Body of pancreas (tissue), 4 donors: ENCODE measurements at regions not wholly inside any gene's neighbourhood (a gene's known extent, or its start where the extent isn't known, plus 50 kb on each side); places are given as distances from the start of the nearest gene placed in this dataset.

Source experiments
- ATAC-seq: fragments of 150-250 bp; one replicate; pipeline ENCODE4 v1.9.1; 2016
- DNase-seq, 4 donors: peaks; one replicate each; pipeline ENCODE4 v3.0.0-alpha.2; 2019
- H3K27ac ChIP-seq, 4 donors: fragments of 200-600 bp; sonication (generic); 1 replicate in 3 of 4; 2 replicates in 1 of 4; pipeline versions ENCODE4 v1.5.1 to v1.6.1; 2016 to 2019; ENCODE audit warnings: mild to moderate bottlenecking in 1 of 4, mixed read lengths in 1 of 4, moderate library complexity in 1 of 4
- H3K27me3 ChIP-seq, 2 donors: fragments of 200-600 bp; sonication (generic); one replicate each; pipeline ENCODE4 v1.6.0; 2016; ENCODE audit warnings: mild to moderate bottlenecking in 1 of 2
- H3K36me3 ChIP-seq, 2 donors: fragments of 200-600 bp; sonication (generic); replicated peaks in 1 of 2; 2 replicates each; pipeline ENCODE4 v1.5.1; 2016; ENCODE audit warnings: low read depth in 2 of 2; ENCODE audit not compliant: insufficient read depth in 1 of 2
- H3K4me1 ChIP-seq: fragments of 200-600 bp; sonication (generic); one replicate; pipeline ENCODE4 v1.6.0; 2016
- H3K4me3 ChIP-seq, 2 donors: fragments of 200-600 bp; sonication (generic); 1 replicate in 1 of 2; 2 replicates in 1 of 2; pipeline ENCODE4 v1.5.1; 2016 to 2019
- H3K9me3 ChIP-seq, 3 donors: fragments of 200-600 bp; sonication (generic); 1 replicate in 2 of 3; 2 replicates in 1 of 3; pipeline ENCODE4 v1.5.1; 2016
- CTCF ChIP-seq, 7 experiments: fragments of 450-650 bp in 4 of 7; fragments of 200-600 bp in 3 of 7; sonication (generic) in 3 of 7; IDR thresholded peaks; one replicate each; pipeline ENCODE4 v1.5.1; 2016 to 2019; ENCODE audit warnings: antibody characterized with exemption in 7 of 7
- POLR2A ChIP-seq, 3 donors: fragments of 450-650 bp; IDR thresholded peaks; one replicate each; pipeline ENCODE4 v1.6.1; 2016; ENCODE audit warnings: antibody characterized with exemption in 3 of 3, mild to moderate bottlenecking in 2 of 3
- WGBS, 2 donors: methylation state at CpG; one replicate each; pipeline ENCODE4 v1.1.5; 2017; 5-methylcytosine and 5-hydroxymethylcytosine counted together
- intact Hi-C: fragments of 100-400 bp; cut with DNase I; formaldehyde crosslinking; loops from one replicate; pipeline ENCODE4 v1.15.1; 2023

GRCh38 chr3:42012383-42012934, 50.6 kb upstream of the ULK4 start:
- no peak for TF ChIP-seq CTCF (IDR thresholded peaks at IDR 0.05)
- no peak for TF ChIP-seq POLR2A (IDR thresholded peaks at IDR 0.05)
- DNase-seq (no peak), ATAC-seq (no peak)
- 40 to 50% methylated on average over 2 of the region's 2 CpGs for WGBS, 2 donors
- Histone ChIP-seq H3K9me3 (no peaks in the 10 kb centered on the region), H3K27me3 (no peaks in the 10 kb centered on the region), H3K27ac (peak overlapping the region; percentile 59 to 91 (median 85)), H3K4me1 (peaks cover 20% of the 10 kb centered on the region), H3K36me3 (no peaks in the 10 kb centered on the region), H3K4me3 (no peak overlapping the region)
- intact Hi-C loops: no loop called here
